IMR-90 (cell line): ENCODE measurements at regions not wholly inside any gene's neighbourhood (a gene's known extent, or its start where the extent isn't known, plus 50 kb on each side); places are given as distances from the start of the nearest gene placed in this dataset.
A peak's percentile ranks its signal among the peaks of the same experiment; 100 is the strongest.

Experiments
- ATAC-seq: fragments of 200-7000 bp; cut with Tn5 transposase; 2 replicates; pipeline ENCODE4 v1.9.1; 2020; ENCODE audit warnings: low read depth, mild to moderate bottlenecking, moderate library complexity
- BruUV-seq: library from RNA; stranded (reverse); fragments of 400-500 nt; replicated peaks from 2 replicates; lab custom pipeline; 2021; lab: Mats Ljungman, UMichigan
- CTCF ChIA-PET: fragments of 300-600 bp; formaldehyde crosslinking; extraction: SDS; loops from one replicate; lab custom pipeline; 2021; ENCODE audit warnings: antibody characterized with exemption; lab: Yijun Ruan, JAX
- POLR2A ChIA-PET: fragments of 300-600 bp; sonication (Branson Sonifier 250); formaldehyde crosslinking; loops from one replicate; lab custom pipeline; 2022; ENCODE audit warnings: antibody characterized with exemption; ENCODE audit not compliant: unreplicated experiment; lab: Charles Lee
- DNase-seq: peaks from one replicate; pipeline ENCODE4 v3.0.0; 2013
- H2AFZ ChIP-seq: replicated peaks from 2 replicates; pipeline ENCODE3; 2013; ENCODE audit warnings: low read length, mild to moderate bottlenecking; ENCODE audit not compliant: poor library complexity
- H2AK5ac ChIP-seq: 2 replicates; pipeline ENCODE4 v1.6.1; 2013; ENCODE audit warnings: low read depth, low read length, inconsistent platforms
- H2AK9ac ChIP-seq: replicated peaks from 2 replicates; pipeline ENCODE3; 2013; ENCODE audit warnings: mild to moderate bottlenecking, low read depth, low read length, moderate library complexity; ENCODE audit not compliant: poor library complexity
- H2BK120ac ChIP-seq: 2 replicates; pipeline ENCODE4 v1.6.1; 2013; ENCODE audit warnings: low read depth, low read length, inconsistent platforms
- H2BK15ac ChIP-seq: 3 replicates; pipeline ENCODE4 v1.6.1; 2013; ENCODE audit warnings: low read depth, low read length, inconsistent platforms
- H2BK20ac ChIP-seq: 2 replicates; pipeline ENCODE4 v1.6.1; 2013; ENCODE audit warnings: low read depth, mild to moderate bottlenecking, inconsistent platforms, low read length, moderate library complexity
- H2BK5ac ChIP-seq: 2 replicates; pipeline ENCODE4 v1.6.1; 2013; ENCODE audit warnings: mild to moderate bottlenecking, low read depth, low read length, inconsistent platforms; ENCODE audit not compliant: poor library complexity, severe bottlenecking
- H3K14ac ChIP-seq: replicated peaks from 2 replicates; pipeline ENCODE4 v1.6.1; 2013; ENCODE audit warnings: low read depth, low read length, inconsistent platforms
- H3K18ac ChIP-seq: 2 replicates; pipeline ENCODE4 v1.6.1; 2013; ENCODE audit warnings: low read depth, low read length, control low read depth
- H3K23ac ChIP-seq: 2 replicates; pipeline ENCODE4 v1.6.1; 2013; ENCODE audit warnings: low read depth, low read length, inconsistent platforms
- H3K27ac ChIP-seq: 2 replicates; pipeline ENCODE4 v1.5.1; 2013; ENCODE audit warnings: mild to moderate bottlenecking, control low read depth, low read length; ENCODE audit not compliant: insufficient read depth
- H3K27me3 ChIP-seq: 2 replicates; pipeline ENCODE4 v1.6.1; 2013; ENCODE audit warnings: low read length; ENCODE audit not compliant: control insufficient read depth, insufficient read depth
- H3K36me3 ChIP-seq: 2 replicates; pipeline ENCODE4 v1.6.1; 2013; ENCODE audit warnings: low read length, mixed read lengths; ENCODE audit not compliant: control insufficient read depth, insufficient read depth
- H3K4ac ChIP-seq: 2 replicates; pipeline ENCODE4 v1.6.1; 2013; ENCODE audit warnings: low read depth, low read length, inconsistent platforms
- H3K4me1 ChIP-seq: 2 replicates; pipeline ENCODE4 v1.6.1; 2013; ENCODE audit warnings: low read length, mixed read lengths; ENCODE audit not compliant: control insufficient read depth, insufficient read depth
- H3K4me2 ChIP-seq: 2 replicates; pipeline ENCODE4 v1.6.1; 2013; ENCODE audit warnings: low read depth, mild to moderate bottlenecking, control low read depth, low read length, moderate library complexity
- H3K4me3 ChIP-seq: 2 replicates; pipeline ENCODE4 v1.5.1; 2013; ENCODE audit warnings: low read depth, mild to moderate bottlenecking, control low read depth, low read length, moderate library complexity; ENCODE audit not compliant: insufficient read depth
- H3K56ac ChIP-seq: 2 replicates; pipeline ENCODE4 v1.6.1; 2013; ENCODE audit warnings: low read length, inconsistent platforms; ENCODE audit not compliant: insufficient read depth; ENCODE audit errors: extremely low read depth
- H3K79me1 ChIP-seq, 2 experiments: 2 replicates each; pipeline ENCODE4 v1.6.1; 2013; ENCODE audit warnings: low read length in 2 of 2, inconsistent platforms in 1 of 2, low read depth in 1 of 2
- H3K9ac ChIP-seq: 2 replicates; pipeline ENCODE4 v1.6.1; 2013; ENCODE audit warnings: low read depth, low read length, control low read depth
- H3K9me1 ChIP-seq: 2 replicates; pipeline ENCODE4 v1.6.1; 2013; ENCODE audit warnings: low read length, inconsistent platforms; ENCODE audit not compliant: insufficient read depth
- H3K9me3 ChIP-seq: 2 replicates; pipeline ENCODE4 v1.6.1; 2013; ENCODE audit warnings: low read length; ENCODE audit not compliant: control insufficient read depth, insufficient read depth
- H4K20me1 ChIP-seq: 2 replicates; pipeline ENCODE4 v1.6.1; 2013; ENCODE audit warnings: low read length, inconsistent platforms; ENCODE audit not compliant: insufficient read depth
- H4K5ac ChIP-seq: 2 replicates; pipeline ENCODE4 v1.6.1; 2013; ENCODE audit warnings: mild to moderate bottlenecking, low read depth, low read length, control low read depth
- H4K8ac ChIP-seq, 2 experiments: 2 replicates each; pipeline ENCODE4 v1.6.1; 2013; ENCODE audit warnings: low read depth in 2 of 2, low read length in 2 of 2, control low read depth in 1 of 2, inconsistent platforms in 1 of 2
- H4K91ac ChIP-seq: 2 replicates; pipeline ENCODE4 v1.6.1; 2013; ENCODE audit warnings: low read depth, low read length, inconsistent platforms; ENCODE audit not compliant: insufficient read depth
- BHLHE40 ChIP-seq: fragments of 150-350 bp; IDR thresholded peaks from 2 replicates; pipeline ENCODE4 v1.6.1; 2016; ENCODE audit warnings: mild to moderate bottlenecking, low read depth, low read length
- CEBPB ChIP-seq: IDR thresholded peaks from 2 replicates; pipeline ENCODE4 v1.6.1; 2012; ENCODE audit warnings: low read depth, low read length, improper control_type of control experiment
- CHD1 ChIP-seq: IDR thresholded peaks from 2 replicates; pipeline ENCODE4 v1.6.1; 2012; ENCODE audit warnings: low read depth, low read length, improper control_type of control experiment
- MAFK ChIP-seq: IDR thresholded peaks from 2 replicates; pipeline ENCODE4 v1.6.1; 2012; ENCODE audit warnings: low read depth, low read length, improper control_type of control experiment
- MAZ ChIP-seq: IDR thresholded peaks from 2 replicates; pipeline ENCODE4 v1.6.1; 2012; ENCODE audit warnings: low read depth, mild to moderate bottlenecking, low read length, improper control_type of control experiment, moderate library complexity, borderline replicate concordance
- MXI1 ChIP-seq: IDR thresholded peaks from 2 replicates; pipeline ENCODE4 v1.6.1; 2012; ENCODE audit warnings: low read depth, mild to moderate bottlenecking, low read length, moderate library complexity, borderline replicate concordance
- NFE2L2 ChIP-seq: fragments of 150-350 bp; IDR thresholded peaks from 2 replicates; pipeline ENCODE4 v1.6.1; 2016; ENCODE audit warnings: low read depth, mild to moderate bottlenecking, low read length
- POLR2A ChIP-seq: IDR thresholded peaks from 2 replicates; pipeline ENCODE4 v1.6.1; 2012; ENCODE audit warnings: mild to moderate bottlenecking, low read depth, low read length
- RAD21 ChIP-seq: IDR thresholded peaks from 2 replicates; pipeline ENCODE4 v1.6.1; 2012; ENCODE audit warnings: low read length, improper control_type of control experiment
- RCOR1 ChIP-seq: IDR thresholded peaks from 2 replicates; pipeline ENCODE4 v1.6.1; 2012; ENCODE audit warnings: mild to moderate bottlenecking, low read length, improper control_type of control experiment; ENCODE audit not compliant: insufficient replicate concordance
- RFX5 ChIP-seq: IDR thresholded peaks from 2 replicates; pipeline ENCODE4 v1.8.0; 2012; ENCODE audit warnings: low read depth, mild to moderate bottlenecking, low read length, moderate library complexity
- SMC3 ChIP-seq: fragments of 150-350 bp; IDR thresholded peaks from 2 replicates; pipeline ENCODE4 v1.6.1; 2016; ENCODE audit warnings: low read depth, mild to moderate bottlenecking, antibody characterized with exemption, low read length, moderate library complexity
- WGBS, 2 experiments: methylation state at CpG; one replicate each; pipeline versions ENCODE4 v1.1.5 to v1.1.7; 2013; ENCODE audit warnings: missing lambda C conversion rate in 2 of 2; ENCODE audit not compliant: insufficient read length in 1 of 2; ENCODE audit errors: extremely low coverage in 2 of 2; 5-methylcytosine and 5-hydroxymethylcytosine counted together
- dilution Hi-C: fragments of 300-500 bp; cut with HindIII; formaldehyde crosslinking; loops from one replicate; pipeline ENCODE4 v1.14.3; 2018; ENCODE audit warnings: low sequenced_read_pairs; ENCODE audit not compliant: unreplicated experiment
- in situ Hi-C: fragments of 300-500 bp; cut with MboI; formaldehyde crosslinking; loops from 3 replicates; pipeline ENCODE4 v1.14.3; 2019; ENCODE audit warnings: low sequenced_read_pairs, inconsistent platforms, mixed read lengths
- intact Hi-C: fragments of 100-400 bp; cut with micrococcal nuclease; formaldehyde crosslinking; loops from 2 replicates; pipeline ENCODE4 v1.10.0; 2022
- TF ChIP-seq, protein P1 (sequence below): fragments of 150-350 bp; IDR thresholded peaks from 2 replicates; pipeline ENCODE4 v1.6.1; 2017; ENCODE audit warnings: mild to moderate bottlenecking, antibody characterized with exemption, low read length, low read depth
- TF ChIP-seq, protein P2 (sequence below): fragments of 150-350 bp; IDR thresholded peaks from 2 replicates; pipeline ENCODE4 v1.6.1; 2016; ENCODE audit warnings: low read depth, mild to moderate bottlenecking, low read length, moderate library complexity, borderline replicate concordance

DNA sequence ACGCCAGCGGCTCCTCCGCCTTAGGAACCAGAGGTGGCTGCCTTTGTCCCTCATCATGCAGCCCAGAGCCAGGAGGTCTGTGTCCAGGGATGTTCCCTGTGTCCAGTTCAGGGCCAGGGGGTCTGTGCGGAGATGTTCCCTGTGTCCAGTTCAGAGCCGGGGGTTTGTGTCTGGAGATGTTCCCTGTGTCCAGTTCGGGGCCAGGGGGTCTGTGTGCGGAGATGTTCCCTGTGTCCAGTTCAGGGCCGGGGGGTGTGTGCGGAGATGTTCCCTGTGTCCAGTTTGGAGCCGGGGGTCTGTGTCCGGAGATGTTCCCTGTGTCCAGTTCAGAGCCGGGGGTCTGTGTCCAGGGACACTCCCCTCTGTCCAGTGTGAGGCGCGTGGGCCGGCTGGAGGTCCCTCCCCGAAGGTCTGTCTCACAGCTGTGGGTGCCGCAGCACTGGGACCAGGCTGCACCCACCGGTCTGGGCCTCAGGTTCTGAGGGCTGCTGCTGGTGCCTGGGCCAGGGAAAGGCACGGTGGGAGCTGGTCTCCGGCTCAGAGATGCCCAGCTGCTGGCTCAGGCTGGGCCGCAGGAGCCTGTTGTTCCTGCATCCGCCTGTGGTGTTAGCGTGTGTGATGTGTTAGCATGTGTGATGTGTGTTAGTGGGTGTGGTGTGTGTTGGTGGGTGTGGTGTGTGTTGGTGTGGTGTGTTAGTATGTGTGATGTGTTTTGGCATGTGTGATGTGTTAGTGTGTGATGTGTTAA lies 67.9 kb upstream of the CFAP46 start:
- no peak for DNase-seq
- peaks cover 15% of the 10 kb centered on the region for H3K9me3 ChIP-seq
- POLR2A ChIA-PET, result no interaction called here

More for the DNA sequence above, 67.9 kb upstream of the CFAP46 start:
- no peak overlapping the region for H3K9ac ChIP-seq
- CTCF ChIA-PET, result no interaction called here
- H2BK15ac ChIP-seq, result no peak overlapping the region
- H3K27me3 ChIP-seq, result no peaks in the 10 kb centered on the region; the same call in 1 of the 2 replicates
- H3K18ac ChIP-seq, result no peak overlapping the region
- H3K27ac ChIP-seq, result no peak overlapping the region
- TF ChIP-seq RFX5 (no peak), RAD21 (no peak), SMC3 (no peak), MXI1 (no peak), MAFK (no peak), CHD1 (no peak), BHLHE40 (no peak), NFE2L2 (no peak), CEBPB (no peak), RCOR1 (no peak), POLR2A (no peak), MAZ (no peak)
- TF ChIP-seq, protein P1, sequence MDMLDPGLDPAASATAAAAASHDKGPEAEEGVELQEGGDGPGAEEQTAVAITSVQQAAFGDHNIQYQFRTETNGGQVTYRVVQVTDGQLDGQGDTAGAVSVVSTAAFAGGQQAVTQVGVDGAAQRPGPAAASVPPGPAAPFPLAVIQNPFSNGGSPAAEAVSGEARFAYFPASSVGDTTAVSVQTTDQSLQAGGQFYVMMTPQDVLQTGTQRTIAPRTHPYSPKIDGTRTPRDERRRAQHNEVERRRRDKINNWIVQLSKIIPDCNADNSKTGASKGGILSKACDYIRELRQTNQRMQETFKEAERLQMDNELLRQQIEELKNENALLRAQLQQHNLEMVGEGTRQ, result no peak
- TF ChIP-seq, protein P2, sequence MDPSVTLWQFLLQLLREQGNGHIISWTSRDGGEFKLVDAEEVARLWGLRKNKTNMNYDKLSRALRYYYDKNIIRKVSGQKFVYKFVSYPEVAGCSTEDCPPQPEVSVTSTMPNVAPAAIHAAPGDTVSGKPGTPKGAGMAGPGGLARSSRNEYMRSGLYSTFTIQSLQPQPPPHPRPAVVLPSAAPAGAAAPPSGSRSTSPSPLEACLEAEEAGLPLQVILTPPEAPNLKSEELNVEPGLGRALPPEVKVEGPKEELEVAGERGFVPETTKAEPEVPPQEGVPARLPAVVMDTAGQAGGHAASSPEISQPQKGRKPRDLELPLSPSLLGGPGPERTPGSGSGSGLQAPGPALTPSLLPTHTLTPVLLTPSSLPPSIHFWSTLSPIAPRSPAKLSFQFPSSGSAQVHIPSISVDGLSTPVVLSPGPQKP, result no peak
- no peak overlapping the region for H4K8ac ChIP-seq
- H3K79me1 ChIP-seq, result no peaks in the 10 kb centered on the region
- ATAC-seq, result no peak
- H4K91ac ChIP-seq, result no peak overlapping the region
- no peak overlapping the region for H3K4me3 ChIP-seq
- H2BK5ac ChIP-seq, result peak overlapping the region; percentile 62
- no peak overlapping the region for H2AFZ ChIP-seq
- no peak overlapping the region for H3K4me2 ChIP-seq
- BruUV-seq, result no TSS peak
- H2BK20ac ChIP-seq, result no peak overlapping the region
- H3K4ac ChIP-seq, result no peak overlapping the region
- no peaks in the 10 kb centered on the region for H3K4me1 ChIP-seq
- no peak overlapping the region for H2AK5ac ChIP-seq
- peak overlapping the region; percentile 8 for H2AK9ac ChIP-seq
- in situ Hi-C loops, result no loop called here
- no peaks in the 10 kb centered on the region for H4K20me1 ChIP-seq
- dilution Hi-C loops, result no loop called here
- H3K14ac ChIP-seq, result no peak overlapping the region
- no peaks in the 10 kb centered on the region for H3K36me3 ChIP-seq
- H3K23ac ChIP-seq, result no peak overlapping the region
- H4K5ac ChIP-seq, result no peak overlapping the region
- 86% methylated on average over 13 of the region's 23 CpGs; no CpG with 5 or more reads in 1 of the 2 experiments for WGBS, 2 experiments
- no peak overlapping the region for H3K56ac ChIP-seq
- no peak overlapping the region for H2BK120ac ChIP-seq
- no peaks in the 10 kb centered on the region for H3K9me1 ChIP-seq
- intact Hi-C loops, result no loop called here
